Erythroblast (primary cell): ENCODE measurements at regions not wholly inside any gene's neighbourhood (a gene's known extent, or its start where the extent isn't known, plus 50 kb on each side); places are given as distances from the start of the nearest gene placed in this dataset.
"Not testable (repeated sequence)": the region's sequence is repeated elsewhere in the genome, so short reads cannot be mapped to it uniquely, and the experiment has no call there.

Experiments
- DNase-seq, 2 experiments: peaks; one replicate each; lab custom pipeline; 2025; lab: John Stamatoyannopoulos, UW
- GATA1 ChIP-seq: IDR thresholded peaks from 2 replicates; pipeline ENCODE4 v1.6.1; 2011; ENCODE audit warnings: low read depth, mild to moderate bottlenecking, control low read depth, low read length, moderate library complexity
- POLR2A ChIP-seq: IDR thresholded peaks from 2 replicates; pipeline ENCODE4 v1.6.1; 2011; ENCODE audit warnings: mild to moderate bottlenecking, low read length

DNA sequence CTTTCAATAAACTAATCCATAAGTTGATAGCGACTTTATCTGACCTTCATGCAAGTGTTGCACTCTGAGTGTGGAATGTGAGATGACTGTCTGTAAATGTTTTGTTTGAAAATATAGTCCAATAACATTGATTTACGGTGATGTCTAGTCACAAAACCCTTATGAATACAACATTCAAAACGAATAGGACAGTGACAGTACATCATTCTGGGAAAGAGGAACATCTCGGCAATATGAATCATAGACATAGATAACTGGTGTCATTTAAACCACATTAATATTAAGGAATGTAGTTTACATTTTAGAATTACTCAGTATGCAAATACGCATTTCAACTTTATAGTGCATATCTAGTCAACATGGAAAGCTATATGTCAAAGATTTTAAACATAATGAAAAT, 1311.6 kb upstream of the ADGRL4 start:
- TF ChIP-seq POLR2A = no peak
- TF ChIP-seq GATA1 = no peak
- no peak for DNase-seq

DNA sequence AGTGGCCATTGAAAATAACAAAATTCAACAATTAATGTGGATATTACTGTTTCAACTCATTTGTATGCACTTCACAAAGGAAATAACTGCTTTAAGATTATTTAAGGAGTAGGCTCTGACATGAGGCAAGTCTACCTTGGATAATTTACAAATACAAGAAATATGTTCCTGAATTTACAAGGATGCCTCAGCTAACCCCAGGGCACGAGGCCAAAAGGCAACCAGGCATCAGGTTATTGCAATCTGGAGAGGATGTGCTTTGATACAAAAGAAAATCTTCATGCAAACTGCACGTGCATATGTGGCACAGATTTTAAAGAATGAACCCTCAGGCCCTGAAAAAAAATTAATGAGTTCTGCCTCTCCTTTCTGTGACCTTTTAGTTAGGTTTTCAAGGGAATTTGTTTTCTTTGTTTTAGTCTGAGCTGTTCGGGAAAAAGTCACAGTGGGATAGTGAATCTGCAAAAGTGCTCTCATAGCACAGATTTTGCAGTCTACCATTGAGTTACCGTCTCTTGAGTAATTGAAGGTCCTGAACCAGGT, 1304.2 kb upstream of the ADGRL4 start:
- no peak for DNase-seq
- TF ChIP-seq POLR2A (no peak), GATA1 (no peak)

DNA sequence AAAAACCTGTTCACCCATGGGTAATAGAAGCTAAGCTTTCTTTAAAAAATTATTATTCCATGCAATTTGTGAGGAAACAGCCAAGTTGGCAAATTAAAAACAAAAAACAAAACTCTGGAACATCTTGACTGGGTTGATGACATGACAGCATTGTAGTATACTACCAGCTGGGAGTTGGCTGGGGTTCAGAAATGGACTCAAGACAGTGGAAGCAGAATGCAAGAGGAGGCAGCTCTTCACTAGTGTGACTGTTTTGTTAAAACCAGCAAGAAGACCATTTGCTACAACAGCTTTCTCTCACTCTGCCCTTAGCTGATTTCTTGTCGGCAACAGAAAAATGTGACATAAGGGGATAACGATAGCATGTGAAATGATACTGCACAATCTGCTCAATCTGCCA, 1298.9 kb upstream of the ADGRL4 start:
- no peak for TF ChIP-seq POLR2A
- no peak for TF ChIP-seq GATA1
- DNase-seq = no peak

DNA sequence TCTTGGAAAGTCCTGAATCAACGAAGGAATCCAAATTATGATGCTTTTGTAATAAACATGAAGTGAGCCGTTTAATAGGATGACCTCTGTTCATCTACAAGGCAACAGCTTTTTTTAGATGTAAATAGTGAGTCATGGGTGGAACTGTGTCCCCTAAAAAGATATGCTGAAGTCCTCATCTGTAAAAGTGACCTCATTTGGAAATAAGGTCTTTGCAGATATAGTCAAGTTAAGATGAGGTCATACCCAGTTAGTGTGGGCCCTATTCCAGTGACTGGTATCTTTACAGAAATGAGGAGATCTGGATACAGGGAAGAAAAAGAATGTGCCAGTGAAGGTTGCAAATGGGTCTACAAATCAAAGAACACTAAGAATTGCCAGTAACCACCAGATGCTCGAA, 1287.3 kb upstream of the ADGRL4 start:
- TF ChIP-seq GATA1 (no peak), POLR2A (no peak)
- DNase-seq = no peak

DNA sequence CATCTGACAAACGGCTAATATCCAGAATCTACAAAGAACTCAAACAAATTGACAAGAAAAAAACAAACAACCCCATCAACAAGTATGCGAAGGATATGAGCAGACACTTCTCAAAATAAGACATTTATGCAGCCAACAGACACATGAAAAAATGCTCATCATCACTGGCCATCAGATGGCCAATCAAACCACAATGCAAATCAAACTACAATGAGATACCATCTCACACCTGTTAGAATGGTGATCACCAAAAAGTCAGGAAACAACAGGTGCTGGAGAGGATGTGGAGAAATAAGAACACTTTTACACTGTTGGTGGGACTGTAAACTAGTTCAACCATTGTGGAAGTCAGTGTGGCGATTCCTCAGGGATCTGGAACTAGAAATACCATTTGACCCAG, 1282.2 kb upstream of the ADGRL4 start:
- not testable (repeated sequence) for DNase-seq

DNA sequence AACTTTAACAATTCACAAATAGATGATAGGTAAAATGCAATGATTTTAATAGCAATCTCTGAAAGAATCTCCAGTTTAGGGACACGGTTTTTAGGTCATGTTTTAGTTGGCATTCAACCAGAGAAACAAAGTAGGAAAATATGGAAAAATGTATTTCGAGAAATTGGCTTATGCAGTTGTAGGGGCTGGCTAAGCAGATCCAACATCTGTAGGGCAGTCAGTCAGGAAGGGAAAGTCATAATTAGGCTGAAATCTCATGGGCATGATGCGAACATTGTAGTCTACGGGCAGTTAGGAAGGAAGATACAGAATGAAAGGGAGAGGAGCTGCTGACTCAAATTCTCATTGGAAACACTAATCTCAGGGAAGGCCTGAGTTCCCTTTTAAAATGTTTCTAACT, 1276.0 kb upstream of the ADGRL4 start:
- no peak for DNase-seq
- TF ChIP-seq GATA1 (no peak), POLR2A (no peak)

DNA sequence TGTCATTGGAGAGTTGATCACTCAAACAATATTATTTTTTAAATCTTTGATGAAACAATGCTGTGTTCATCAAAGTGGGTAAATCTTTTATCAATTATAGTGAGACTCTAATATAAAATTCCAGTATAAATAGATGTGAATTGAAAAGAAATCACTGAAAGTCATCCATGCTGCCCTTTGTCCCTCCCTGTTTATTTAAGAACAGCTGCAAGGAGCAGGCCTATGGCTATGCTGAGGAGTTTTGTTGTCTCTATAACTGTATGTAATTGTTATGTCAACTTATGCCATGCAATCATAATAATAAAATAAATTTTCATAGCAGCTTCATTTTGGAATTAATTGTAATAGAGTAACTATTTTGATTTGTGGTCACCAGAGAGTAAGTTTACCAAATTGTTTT, 1272.4 kb upstream of the ADGRL4 start:
- DNase-seq = no peak
- no peak for TF ChIP-seq POLR2A
- no peak for TF ChIP-seq GATA1

DNA sequence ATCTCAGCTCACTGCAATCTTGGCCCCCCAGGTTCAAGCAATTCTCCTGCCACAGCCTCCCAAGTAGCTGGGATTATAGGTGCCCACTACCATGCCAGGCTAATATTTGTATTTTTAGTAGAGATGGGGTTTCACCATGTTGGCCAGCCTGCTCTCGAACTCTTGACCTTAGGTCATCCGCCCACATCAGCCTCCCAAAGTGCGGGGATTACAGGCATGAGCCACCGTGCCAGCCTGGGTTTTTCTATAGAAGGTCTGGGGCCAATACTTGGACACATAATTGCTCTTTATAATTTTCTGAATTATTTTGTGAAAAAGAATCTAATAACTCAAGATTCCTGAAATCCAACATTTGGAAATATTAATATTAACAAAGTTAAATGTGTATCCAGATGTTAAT, 1267.7 kb upstream of the ADGRL4 start:
- TF ChIP-seq POLR2A (no peak), GATA1 (no peak)
- no peak for DNase-seq

DNA sequence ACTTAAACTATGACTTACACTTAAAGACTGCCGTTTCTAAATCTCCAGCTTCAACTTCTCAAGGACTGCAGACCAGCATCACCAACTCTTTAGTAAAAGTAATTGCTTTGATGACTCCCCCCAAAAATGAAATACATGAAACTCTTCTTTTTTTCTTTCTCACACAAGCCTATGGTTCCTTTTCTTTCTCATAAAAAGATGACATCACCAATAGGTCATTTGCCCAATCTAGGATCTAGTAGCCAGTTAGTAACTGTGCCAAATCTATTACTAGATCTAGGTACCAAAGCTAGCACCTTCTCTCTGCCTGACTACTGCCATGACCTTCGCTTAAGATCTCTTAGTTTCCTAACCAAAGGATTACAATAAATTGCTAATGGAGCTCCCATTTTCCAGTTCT, 1266.0 kb upstream of the ADGRL4 start:
- no peak for DNase-seq
- TF ChIP-seq GATA1 (no peak), POLR2A (no peak)

DNA sequence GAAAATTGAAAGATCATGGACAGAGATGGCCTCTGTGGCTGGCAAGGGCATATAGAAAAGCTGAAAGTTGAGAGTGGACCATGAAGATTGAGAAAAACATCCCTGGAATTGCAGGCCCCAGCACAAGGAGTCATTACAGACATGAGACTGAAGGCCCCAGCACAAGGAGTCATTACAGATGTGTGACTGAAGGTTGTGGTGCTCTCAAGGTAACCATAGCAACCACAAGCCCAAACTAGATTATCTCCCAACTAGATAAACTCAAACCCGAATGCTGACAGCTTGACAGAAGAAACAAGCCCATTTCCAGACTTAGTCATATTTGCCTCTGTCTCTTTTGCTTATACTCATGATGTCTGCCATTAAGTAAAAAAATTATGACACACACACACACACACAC, 1252.1 kb upstream of the ADGRL4 start:
- DNase-seq = no peak
- TF ChIP-seq POLR2A (no peak), GATA1 (no peak)

DNA sequence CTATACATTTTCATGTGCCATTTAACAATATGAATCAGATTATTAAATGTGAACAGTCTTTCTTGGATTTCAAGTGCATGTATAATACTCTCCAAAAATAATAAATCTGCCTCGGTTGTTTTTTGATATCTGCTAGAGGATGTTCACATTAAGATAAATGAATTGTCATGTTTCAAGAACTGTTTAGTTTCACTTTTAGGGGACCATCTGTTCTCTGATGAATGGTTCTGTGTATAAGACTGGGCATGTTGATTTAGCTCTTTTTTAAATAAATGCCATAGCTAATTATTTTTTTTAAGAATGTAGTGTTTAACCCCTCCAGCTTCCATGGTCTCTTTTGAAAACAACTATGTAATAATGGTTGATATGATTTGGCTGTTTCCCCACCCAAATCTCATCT, 1245.1 kb upstream of the ADGRL4 start:
- DNase-seq = no peak

DNA sequence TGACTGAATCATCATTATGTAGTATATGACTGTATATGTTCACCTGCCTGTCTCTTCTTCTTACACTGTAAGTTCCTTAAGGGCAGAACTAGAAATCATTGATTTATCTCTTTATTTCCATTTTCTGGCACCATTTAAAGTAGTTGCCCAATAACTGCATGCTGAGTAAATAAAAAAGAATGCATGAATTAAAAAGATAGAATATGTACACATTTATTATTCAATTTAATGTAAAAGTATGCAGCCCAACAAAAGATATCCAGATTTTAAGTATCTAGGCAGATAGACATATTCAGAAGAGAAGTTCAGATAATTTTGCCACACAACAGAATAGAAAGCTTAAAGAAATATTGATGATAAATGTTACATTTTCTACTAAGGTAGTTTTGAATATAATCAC, 1244.6 kb upstream of the ADGRL4 start:
- no peak for DNase-seq
- TF ChIP-seq POLR2A (no peak), GATA1 (no peak)

More for the DNA sequence above, 1245.1 kb upstream of the ADGRL4 start:
- TF ChIP-seq GATA1 (no peak), POLR2A (no peak)

DNA sequence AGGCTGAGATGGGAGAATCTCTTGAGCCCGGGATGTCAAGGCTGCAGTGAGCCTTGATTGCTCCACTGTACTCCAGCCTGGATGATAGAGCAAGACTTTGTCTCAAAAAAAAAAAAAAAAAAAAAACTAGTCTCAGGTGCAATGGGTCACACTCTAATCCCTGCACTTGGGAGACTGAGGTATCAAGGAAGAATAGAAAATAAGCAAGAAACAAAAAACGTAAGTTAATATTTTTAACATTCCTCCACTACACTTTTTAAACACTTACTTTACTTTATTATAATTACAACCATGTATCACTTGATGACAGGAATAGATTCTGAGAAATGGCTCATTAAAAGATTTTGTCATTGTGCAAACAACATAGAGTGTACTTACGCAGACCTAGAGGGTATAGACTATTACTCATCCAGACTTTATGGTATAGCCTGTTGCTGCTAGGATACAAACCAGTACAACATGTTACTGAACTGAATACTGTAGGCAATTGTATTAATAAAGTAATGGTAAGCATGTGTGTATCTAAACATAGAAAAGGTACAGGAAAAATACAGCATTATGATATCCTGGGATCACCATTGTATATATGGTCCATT, 1244.1 kb upstream of the ADGRL4 start:
- TF ChIP-seq GATA1 (no peak), POLR2A (no peak)
- no peak for DNase-seq

DNA sequence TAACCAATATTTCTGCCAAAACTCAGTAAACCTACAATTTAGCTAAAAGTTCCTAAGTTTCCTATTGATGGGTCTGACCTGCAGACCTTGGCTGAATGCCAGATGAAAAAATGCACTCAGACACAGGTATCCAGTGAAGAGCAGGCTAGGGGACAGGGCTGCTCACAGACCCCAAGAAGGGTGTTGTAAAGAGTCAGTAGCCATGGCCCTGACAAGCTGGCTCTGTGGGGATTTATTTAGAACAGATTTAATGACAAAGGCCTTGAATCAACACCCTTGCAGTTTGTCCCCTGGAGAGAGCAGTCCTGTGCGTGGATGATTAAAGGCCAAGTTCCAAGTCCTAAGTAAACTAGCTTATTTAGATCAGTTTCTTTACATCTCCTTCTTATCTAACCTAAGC, 1243.2 kb upstream of the ADGRL4 start:
- TF ChIP-seq POLR2A = no peak
- no peak for TF ChIP-seq GATA1
- no peak for DNase-seq

DNA sequence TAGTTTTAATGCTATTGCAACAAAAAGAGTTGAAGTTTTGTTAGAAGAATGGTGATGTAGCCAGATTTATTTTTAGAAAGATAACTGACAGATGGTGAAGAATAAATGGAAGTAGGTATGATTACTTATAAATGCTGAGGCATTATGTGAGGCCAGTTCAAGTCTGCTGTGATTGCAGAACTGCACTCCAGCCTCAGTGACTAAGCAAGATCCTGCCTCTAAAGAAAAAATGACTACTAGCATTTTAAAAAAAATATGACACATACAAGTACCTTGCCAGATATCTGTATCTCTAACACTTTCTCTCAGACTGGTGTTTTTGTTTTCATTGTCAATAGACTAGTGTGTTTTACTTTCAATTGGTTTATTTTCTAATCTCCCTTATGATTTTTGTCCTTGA, 1242.4 kb upstream of the ADGRL4 start:
- no peak for TF ChIP-seq GATA1
- TF ChIP-seq POLR2A = no peak
- no peak for DNase-seq
